Muscle of back (tissue), 3 donors: ENCODE measurements at regions not wholly inside any gene's neighbourhood (a gene's known extent, or its start where the extent isn't known, plus 50 kb on each side); places are given as distances from the start of the nearest gene placed in this dataset.
"Not testable (repeated sequence)": the region's sequence is repeated elsewhere in the genome, so short reads cannot be mapped to it uniquely, and the experiment has no call there.

Experiments used
- DNase-seq, 3 donors: peaks; one replicate each; pipeline versions ENCODE4 v3.0.0 to v3.0.0-alpha.2; 2013

- DNase-seq: peak; percentile 3 to 84 (median 19)
Measured at GRCh38 chr2:83055376-83056010, 1403.6 kb downstream of the SUCLG1 start.

GRCh38 chr2:83054751-83055150 lies 1404.3 kb downstream of the SUCLG1 start:
- no peak for DNase-seq

DNA sequence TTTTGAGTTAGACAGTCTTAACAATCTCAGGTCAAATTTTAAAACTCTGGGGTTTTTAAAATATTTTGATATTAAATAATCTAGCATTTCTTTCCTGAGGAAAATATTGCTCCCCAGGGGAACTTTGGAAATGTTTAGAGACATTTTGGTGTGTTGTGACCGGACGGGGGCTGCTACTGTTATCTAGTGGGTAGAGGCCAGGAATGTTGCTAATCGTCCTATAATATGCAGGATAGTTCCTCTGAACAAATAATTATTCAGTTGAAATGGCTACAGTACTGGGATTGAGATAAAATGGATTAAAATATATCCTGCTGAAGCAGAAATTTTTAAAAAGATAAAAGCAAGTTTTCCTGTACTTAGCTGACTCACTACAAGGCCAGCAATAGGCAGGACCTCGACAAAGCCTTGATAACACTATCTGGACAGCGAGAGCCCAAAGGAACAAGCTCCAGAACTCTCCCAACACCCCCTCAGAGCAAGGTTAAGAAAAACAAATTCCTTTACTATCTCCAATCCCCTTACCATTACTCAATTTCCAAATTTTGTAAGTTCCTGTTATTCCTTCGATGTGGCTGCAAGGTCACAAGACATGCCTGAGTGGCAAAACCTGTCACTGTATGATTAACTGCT lies 1407.4 kb downstream of the SUCLG1 start:
- DNase-seq: no peak

GRCh38 chr2:83042053-83042452 lies 1417.0 kb downstream of the SUCLG1 start:
- DNase-seq: no peak

GRCh38 chr2:83022631-83023210 lies 1436.4 kb downstream of the SUCLG1 start:
- no peak for DNase-seq

GRCh38 chr2:83017366-83018090 lies 1441.6 kb downstream of the SUCLG1 start:
- no peak for DNase-seq

GRCh38 chr2:83016343-83017110 lies 1442.6 kb downstream of the SUCLG1 start:
- no peak for DNase-seq

GRCh38 chr2:83015900-83016299 lies 1443.2 kb downstream of the SUCLG1 start:
- DNase-seq: no peak

DNA sequence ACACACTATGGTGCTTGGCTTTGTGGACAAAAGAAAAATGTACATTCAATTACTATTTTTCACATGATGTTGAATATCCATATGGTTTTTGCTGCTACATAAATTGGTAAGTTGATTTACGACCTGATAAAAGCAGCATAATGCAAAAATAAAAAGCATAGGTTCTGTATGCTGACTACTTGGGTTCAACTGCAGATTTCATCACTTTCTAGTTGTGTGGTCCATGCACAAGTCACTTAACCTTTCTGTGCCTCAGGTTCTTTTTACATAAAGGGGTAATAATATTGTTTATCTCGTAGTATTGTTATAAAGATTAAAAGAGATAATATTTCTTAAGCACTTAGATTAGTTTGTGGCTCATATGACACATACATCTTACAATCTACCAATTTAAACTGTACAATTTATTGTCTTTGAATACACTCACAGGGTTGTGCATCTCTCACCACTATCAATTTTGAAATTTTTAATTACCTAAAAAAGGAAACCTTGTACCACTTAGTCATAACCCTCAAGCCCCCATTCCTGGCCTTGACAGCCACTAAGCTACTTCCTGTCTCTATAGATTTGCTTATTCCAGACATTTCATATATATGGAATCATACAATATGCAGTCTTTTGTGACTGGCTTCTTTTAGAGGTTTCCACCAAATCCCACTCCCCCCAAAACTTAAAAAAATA lies 1443.9 kb downstream of the SUCLG1 start:
- no peak for DNase-seq

DNA sequence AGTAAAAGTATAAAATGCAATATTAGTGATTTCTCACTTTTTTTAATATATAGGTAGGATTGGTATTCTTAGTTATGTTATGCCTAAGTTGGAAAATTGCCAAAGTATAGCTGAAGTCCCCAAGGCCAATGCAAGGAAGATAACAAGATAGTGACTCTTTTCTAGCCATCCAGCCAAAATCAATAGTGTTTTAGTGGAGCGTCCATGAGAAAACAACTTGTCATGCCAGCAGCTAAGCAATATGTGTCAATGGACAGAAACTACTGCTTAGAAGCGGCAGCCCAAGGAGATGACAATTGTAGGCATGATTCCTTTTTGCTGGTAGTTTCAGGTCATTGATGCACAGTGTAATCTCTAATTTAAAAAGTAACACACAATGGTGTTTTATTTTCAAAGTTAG lies 1444.6 kb downstream of the SUCLG1 start:
- no peak for DNase-seq

DNA sequence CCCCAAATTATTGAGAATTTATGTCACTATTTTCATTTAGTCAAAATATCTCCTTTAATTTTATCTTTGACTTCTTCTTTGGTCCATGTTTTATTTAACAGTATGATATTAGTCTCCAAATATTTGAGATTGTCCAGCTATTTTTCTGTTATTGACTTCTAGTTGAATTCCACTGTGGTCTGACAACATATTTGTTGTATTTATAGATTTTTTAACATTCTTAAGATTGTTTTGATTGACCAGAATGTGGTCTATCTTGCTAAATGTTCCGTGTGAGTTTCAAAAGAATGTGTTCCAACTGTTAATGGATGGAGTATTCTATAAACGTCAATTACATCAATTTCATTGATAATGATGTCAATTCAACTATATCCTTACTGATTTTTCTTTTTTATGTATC lies 1452.1 kb downstream of the SUCLG1 start:
- no peak for DNase-seq

DNA sequence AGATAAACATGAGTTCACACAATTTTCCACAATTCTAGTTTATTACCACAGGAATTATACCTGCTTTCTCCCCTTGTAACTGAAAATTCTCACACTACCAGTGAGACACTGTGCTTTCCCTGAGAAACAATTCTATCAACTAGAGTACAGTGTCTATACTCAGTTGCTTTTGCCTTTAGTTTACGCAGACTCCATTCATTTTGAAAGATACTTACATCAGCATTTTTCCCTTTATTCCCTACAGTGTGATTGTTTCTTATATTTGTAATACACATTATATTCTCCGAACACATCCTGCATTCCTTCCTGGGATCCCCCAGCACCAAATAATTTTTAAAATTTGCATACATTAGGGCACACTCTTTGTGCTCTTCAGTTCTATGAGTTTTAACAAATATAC lies 1455.5 kb downstream of the SUCLG1 start:
- DNase-seq: no peak

DNA sequence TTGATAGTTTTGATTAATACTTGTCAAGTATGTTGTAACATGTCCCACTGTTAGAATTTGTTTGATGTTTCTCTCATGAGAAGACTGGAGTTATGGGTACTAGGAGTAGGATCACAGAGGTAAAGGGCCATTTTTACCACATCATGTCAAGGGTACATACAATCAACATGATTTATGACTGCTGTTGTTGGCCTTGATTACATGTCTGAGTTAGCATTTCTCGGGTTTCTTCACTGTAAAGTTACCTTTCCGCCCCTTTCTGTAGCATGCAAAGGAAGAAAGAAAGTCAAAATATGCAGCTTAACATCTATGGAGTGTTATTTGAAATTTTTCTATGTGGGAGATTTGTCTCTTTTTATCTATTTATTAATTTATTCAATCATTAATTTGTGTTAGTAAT lies 1456.4 kb downstream of the SUCLG1 start:
- no peak for DNase-seq

DNA sequence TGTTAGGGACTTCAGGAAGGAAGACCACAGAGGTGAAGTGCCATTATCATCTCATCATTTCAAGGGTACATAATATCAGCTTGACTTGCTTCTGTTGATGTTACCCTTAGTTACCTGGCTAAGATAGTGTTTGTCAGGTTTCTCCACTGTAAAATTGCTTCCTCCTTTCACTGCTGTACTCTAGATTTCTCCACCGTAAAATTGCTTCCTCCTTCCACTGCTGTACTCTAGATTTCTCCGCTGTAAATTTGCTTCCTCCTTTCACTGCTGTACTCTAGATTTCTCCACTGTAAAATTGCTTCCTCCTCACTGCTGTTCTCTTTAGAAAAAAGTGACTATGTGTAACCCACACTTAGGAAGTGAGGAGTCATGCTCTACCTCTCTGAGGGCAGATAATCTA lies 1460.3 kb downstream of the SUCLG1 start:
- no peak for DNase-seq

GRCh38 chr2:82996217-82996616 lies 1462.9 kb downstream of the SUCLG1 start:
- no peak for DNase-seq

DNA sequence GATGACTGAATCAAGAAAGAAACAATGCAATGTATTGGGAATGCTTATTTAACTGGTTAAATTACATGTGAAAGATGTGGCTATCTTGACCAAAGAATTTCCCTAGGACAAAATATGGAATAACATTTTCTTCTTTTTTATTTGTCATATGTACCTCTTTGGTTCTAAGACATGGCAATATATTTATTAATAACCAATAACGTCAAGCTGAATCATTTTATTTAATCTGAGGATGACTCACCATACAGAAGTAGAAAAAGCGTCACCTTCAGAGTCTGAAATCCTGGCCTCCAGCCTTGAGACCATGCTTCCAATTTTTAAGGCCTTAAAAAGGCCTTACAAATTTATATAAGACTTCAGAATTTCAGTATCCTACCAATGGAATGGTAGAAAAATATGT lies 1464.9 kb downstream of the SUCLG1 start:
- DNase-seq: no peak

- DNase-seq: no peak
Measured at GRCh38 chr2:82993609-82994008, 1465.5 kb downstream of the SUCLG1 start.

DNA sequence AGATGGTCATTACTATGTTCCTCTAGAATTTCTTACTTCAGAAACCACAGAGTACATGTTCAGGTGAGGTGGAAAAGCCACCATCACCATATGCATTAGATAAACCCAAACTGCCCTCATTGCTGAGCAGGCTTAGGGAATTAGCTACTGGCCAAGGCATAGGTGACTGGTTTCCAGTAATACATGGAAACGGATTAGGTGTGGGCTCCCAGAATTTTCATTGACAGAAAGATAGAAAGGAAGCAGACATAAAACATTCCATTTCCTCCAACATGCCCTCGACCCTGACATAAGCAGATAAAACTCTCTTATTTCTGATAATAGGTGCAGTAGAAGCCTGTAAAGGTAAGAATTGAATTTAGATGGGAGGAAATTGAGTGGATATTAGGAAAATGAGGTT lies 1466.1 kb downstream of the SUCLG1 start:
- DNase-seq: no peak

- not testable (repeated sequence) for DNase-seq
Measured at GRCh38 chr2:82987706-82988105, 1471.4 kb downstream of the SUCLG1 start.

DNA sequence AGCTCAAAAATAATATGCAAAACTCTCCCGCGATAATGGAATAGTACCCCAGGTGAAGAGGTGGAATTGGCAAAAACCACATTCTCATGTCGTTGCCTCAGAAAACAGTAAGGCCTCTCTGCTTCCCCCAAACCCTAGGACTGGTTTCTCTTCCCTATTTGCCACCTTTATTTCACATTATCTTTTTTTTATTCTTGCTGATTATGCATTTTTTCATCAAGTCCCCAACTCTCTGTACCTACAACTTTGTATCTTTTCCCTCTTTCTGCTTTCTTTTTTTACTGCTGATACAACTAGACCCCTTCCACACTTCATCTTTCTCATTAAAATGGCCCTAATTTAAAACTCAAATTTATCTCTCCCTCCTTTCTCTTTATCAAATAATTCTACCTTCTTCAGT lies 1472.2 kb downstream of the SUCLG1 start:
- DNase-seq: no peak

DNA sequence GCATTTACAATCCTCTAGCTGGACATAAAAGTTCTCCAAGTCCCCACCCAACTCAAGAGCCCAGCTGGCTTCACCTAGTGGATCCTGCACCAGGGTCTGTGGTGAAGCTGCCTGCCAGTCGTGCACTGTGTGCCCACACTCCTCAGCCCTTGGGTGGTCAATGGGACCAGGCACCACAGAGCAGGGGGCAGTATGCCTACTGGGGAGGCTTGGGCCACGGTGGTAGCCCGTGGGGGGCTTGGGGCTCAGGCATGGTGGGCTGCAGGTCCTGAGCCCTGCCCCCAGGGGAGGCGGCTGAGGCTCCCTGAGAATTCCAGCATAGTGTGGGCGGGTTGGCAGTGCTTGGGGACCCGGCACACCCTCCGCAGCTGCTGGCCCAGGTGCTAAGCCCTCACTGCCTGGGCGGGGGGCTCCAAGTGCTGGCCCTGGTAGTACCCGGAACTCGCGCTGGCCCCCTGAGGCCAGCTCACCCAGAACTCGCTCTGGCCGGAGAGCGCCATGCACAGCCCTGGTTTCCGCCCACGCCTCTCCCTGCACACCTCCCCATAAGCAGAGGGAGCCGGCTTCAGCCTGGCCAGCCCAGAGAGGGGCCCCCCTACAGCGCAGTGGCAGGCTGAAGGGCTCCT lies 1473.4 kb downstream of the SUCLG1 start:
- DNase-seq: no peak
